HG03460 (cell line): ENCODE measurements at regions not wholly inside any gene's neighbourhood (a gene's known extent, or its start where the extent isn't known, plus 50 kb on each side); places are given as distances from the start of the nearest gene placed in this dataset.

Source experiments
- ATAC-seq: cut with Tn5 transposase; IDR thresholded peaks from one replicate; pipeline ENCODE4 v1.9.1; 2021; ENCODE audit not compliant: unreplicated experiment

DNA sequence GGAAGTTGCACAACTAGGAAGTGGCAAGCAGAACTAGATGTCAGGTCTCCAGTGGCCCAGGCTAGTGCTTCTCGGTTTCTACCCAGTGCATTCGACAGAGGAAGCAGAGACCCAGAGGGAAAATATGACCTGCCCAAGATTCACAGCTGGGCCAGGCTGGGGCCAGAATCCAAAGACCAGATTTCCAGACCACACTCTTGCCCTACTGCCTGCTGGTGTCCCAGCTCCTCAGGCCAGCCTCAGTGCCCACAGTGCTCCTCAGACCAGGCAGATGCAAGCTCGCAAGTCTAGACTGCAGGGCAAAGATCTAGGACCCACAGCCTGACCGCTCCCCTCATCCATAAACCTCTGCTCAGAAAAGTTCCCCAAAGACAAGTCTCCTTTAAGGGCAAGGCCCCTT, 262.6 kb downstream of the BUD13 start:
- ATAC-seq: no peak

- ATAC-seq: no peak
Measured at GRCh38 chr11:116509551-116509950, 263.2 kb downstream of the BUD13 start.

- no peak for ATAC-seq
Measured at GRCh38 chr11:116507849-116508695, 264.7 kb downstream of the BUD13 start.

DNA sequence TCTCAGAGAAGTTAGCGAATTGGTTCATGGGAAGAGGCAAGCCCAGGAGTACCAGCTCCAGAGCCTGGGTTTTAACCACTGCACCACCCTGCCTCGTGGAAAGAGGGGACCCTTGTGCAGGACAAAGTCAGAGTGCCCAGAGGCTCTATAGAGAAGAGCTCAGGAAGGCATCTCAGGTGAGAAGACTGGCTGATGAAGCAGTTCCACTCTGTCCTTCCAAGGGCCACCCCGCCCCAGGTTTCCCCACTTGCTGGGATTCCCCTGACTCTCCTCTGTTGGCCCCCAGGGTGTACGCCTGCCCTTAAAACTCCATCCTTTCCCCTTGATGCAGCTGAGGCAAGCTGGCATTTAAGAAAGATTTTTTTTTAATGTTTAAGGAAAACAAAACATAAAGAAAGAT, 265.8 kb downstream of the BUD13 start:
- ATAC-seq: no peak

- ATAC-seq: no peak
Measured at GRCh38 chr11:116506263-116506825, 266.4 kb downstream of the BUD13 start.

- ATAC-seq: no peak
Measured at GRCh38 chr11:116505298-116506262, 267.2 kb downstream of the BUD13 start.

DNA sequence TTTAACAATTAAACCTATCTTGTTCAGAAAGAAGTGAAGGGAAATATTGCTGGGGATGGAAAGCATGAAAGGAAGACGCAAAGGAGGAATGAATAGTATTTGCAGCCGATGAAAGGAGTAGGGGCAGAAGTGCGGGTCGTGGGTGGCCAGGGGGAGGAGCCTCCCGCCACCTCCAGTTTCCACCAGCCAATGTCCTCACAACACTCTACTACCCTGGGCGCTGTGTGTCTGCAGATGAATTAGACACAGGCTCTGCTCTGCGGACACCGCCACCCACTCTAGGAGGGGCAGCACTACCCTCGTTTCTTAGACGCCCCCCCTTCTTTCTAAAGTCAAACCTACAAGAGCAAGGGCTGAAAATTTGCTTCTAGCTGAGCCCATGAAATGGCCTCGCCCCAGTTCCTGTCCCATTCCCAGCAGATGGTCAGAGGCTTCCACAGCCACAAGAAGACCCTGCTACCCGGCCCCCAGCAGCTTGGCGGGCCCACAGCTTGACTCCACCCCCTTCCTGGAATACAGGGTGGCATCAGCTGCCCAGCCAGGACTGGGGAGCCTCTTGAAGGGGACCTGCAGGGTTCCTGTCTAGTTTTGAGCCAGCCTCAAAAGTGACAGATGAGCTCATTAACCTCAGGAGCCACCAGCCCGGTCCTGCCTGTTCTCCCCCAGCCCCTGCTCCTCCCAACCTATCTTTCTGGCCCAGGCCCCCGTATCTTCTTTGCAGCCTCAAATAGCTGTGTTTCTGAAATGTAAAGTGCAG, 268.1 kb downstream of the BUD13 start:
- no peak for ATAC-seq

DNA sequence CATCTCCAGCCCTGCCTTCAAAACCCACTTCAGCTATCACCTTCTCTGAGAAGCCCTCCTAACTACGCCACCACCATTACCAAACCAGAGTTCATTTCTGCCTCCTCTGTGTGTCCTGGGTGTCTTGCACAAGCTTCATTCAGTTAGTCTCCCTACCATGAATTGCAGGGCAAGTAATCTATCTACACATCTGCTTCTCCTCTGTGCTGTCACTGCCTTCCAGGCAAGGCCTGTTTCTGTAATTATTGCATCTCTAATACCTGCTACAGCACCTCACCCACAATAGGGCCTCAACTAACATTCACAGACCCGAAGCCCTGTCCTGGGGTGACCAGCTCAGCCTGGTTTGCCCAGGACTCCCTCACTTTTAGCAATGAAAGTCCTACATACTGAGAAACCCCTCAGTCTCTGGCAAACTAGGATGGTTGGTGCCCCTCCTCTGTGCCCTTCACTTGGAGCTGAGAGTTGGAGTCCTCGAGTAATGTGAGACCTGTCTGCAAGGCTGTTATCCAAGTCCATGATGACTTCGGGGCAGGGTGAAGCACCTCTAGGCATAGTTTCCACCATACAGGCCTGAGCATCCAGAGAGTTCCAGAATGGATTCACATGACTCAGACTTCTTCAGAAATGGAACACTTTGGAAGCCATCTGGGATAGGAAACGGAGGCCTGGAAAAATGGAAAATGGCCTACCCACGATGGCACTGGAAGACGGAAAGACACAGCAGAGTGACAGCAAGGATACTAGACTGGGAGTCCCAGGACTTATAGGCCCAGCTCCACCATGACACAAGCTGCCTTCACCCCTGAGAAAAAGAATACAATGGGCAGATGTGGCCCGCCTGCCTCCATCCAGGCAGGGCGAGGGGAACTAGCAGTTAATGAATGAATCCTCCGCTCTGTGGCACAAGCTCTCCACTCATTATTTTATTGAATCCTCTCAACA, 269.3 kb downstream of the BUD13 start:
- no peak for ATAC-seq

DNA sequence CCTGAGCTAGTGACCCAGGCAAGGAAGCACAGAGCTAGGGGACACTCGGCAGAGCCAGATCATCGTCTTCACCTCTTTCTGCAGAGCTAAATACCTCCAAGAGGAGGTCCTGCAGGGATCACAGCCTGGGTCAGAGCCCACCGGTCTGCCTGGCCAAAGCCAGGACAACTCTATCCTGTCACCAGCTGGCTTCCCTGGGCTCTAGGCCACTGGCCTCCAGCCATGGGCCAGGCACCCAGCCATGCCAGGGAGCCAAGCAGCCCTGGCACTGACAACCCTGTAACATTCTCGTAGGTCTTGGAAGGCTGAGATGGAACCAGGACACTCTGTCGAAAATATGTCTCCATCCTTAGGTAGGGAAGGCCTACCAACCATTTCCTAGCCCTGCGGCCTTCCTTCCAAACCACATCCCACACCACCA, 270.1 kb downstream of the BUD13 start:
- ATAC-seq: no peak

DNA sequence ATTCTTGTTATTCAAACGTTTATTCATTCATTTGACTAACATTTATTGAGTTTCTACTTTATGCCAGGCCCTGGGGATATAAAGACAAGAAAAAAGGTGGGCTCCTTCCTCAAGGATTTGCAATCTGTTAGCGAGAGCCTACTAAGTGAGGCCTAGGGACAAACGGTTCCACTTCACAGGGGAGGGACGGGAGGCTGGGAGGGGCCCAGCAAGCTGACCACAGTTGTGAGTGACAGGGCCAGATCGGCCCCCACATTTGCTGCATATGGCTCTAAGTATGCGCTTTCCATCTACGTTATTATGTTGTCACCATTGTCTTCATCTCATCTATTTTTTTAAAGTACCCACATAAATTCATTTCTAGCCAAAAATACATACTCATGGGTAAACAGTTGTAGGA, 271.1 kb downstream of the BUD13 start:
- no peak for ATAC-seq

GRCh38 chr11:116500947-116501602, 271.7 kb downstream of the BUD13 start:
- no peak for ATAC-seq

GRCh38 chr11:116500026-116500946, 272.5 kb downstream of the BUD13 start:
- ATAC-seq: no peak

DNA sequence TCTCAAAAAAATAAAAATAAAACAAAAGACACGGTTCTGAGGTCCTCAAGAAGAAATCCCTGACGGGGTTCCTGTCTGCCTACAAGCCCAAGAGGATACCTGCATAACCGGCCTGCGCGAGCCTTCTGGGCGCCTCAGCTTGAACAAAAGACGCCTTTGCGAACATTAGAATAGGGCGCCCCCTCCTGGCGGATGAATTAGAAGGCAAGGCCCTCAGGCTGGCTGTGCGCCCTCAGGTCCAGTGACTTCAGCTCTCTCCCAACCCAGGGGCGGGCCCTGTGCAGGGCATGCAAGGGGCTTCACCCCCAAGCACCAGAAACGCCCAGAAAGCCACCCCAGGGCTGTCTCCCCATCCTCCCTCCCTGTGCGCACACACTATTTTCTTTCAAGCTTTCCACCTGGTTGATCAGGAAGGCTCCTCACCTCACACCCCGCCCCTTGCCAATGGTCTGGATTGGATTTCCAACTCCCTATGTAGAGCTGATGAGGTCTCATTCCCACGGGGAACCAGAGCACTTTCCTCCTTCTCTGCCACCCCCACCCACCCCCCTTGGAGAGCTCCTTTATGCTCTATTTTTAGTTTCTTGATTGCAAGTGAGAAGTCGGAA, 273.3 kb downstream of the BUD13 start:
- ATAC-seq: no peak

DNA sequence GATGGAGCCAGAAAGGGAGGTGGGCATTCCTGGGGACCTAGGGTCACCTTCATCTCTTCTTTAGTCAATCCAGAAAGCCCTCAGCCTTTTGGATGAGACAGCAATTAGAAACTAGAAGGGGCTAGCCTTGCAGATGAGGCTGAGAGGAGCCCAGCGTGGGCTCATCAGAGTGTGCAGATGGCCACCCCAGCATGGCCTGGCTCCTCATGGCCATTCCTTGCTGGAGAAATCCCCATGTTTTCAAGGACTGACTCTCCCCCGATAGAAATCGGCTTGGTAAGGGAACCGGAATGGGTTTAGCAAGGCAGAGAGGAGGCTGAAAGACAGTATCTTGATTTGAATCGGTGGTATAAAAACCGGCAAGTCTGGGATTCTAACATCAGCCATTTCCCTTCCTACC, 274.6 kb downstream of the BUD13 start:
- ATAC-seq: no peak

GRCh38 chr11:116492600-116492999, 280.2 kb downstream of the BUD13 start:
- ATAC-seq: no peak

DNA sequence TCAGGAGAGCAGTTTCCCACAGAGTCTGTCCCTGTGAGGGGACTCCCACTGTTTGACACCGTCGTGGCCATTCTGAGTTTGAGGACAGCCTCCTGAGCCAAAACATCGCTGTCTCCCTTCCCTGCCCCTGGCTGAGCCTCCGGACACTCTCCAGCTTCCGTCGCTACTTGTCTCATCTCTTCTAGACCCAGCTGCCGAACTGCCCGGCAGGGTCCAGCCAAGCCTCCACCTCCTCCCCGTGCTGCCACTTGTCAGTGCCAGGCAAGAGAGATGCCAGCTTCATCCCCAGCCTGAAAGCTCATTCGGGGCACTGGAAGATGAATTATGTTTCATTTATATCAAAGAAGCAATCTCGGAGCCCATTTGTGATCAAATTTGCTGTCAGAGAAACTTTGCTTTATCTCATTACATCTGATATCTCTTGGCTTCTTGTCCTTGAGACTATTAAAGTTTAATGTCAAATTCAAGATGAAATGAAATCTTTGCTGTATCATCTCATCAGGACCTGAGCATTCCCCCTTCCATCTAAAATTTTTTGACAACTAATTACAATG, 283.9 kb downstream of the BUD13 start:
- no peak for ATAC-seq

- no peak for ATAC-seq
Measured at GRCh38 chr11:116485425-116485824, 287.4 kb downstream of the BUD13 start.
